Cardiac muscle cell (in vitro differentiated cells and primary cell): ENCODE measurements at regions not wholly inside any gene's neighbourhood (a gene's known extent, or its start where the extent isn't known, plus 50 kb on each side); places are given as distances from the start of the nearest gene placed in this dataset.

Source experiments
- DNase-seq, 2 donors: peaks; one replicate each; pipeline versions ENCODE4 v3.0.0 to v3.0.0-alpha.2; 2010 to 2017; ENCODE audit warnings: low read depth in 1 of 2, low spot score in 1 of 2
- H3K27ac ChIP-seq: fragments of 200-600 bp; sonication (generic); 2 replicates; pipeline ENCODE4 v1.5.1; 2016
- H3K27me3 ChIP-seq: fragments of 200-600 bp; sonication (generic); 2 replicates; pipeline ENCODE4 v1.6.0; 2016; ENCODE audit warnings: control low read depth
- H3K36me3 ChIP-seq: fragments of 200-600 bp; sonication (generic); 2 replicates; pipeline ENCODE4 v1.5.1; 2016; ENCODE audit warnings: control low read depth
- H3K4me1 ChIP-seq: fragments of 200-600 bp; sonication (generic); 2 replicates; pipeline ENCODE4 v1.8.1; 2017; ENCODE audit warnings: low read depth, mild to moderate bottlenecking, mixed run types
- H3K4me3 ChIP-seq: fragments of 200-600 bp; sonication (generic); 2 replicates; pipeline ENCODE4 v1.5.1; 2016; ENCODE audit warnings: mild to moderate bottlenecking
- H3K9me3 ChIP-seq: fragments of 200-600 bp; sonication (generic); 2 replicates; pipeline ENCODE4 v1.5.1; 2017; ENCODE audit warnings: low read depth, mild to moderate bottlenecking, control low read depth
- CTCF ChIP-seq: IDR thresholded peaks from 2 replicates; pipeline ENCODE4 v1.5.1; 2012; ENCODE audit warnings: low read depth, mild to moderate bottlenecking, low read length

- Histone ChIP-seq H3K4me3 (no peak overlapping the region), H3K36me3 (no peaks in the 10 kb centered on the region), H3K4me1 (no peaks in the 10 kb centered on the region), H3K9me3 (no peaks in the 10 kb centered on the region), H3K27ac (no peak overlapping the region), H3K27me3 (no peaks in the 10 kb centered on the region)
- no peak for TF ChIP-seq CTCF
- no peak for DNase-seq
Observed at GRCh38 chr18:78571831-78572347, 407.7 kb upstream of the SALL3 start.

- TF ChIP-seq CTCF: no peak
Observed at GRCh38 chr18:78573773-78574172, 405.8 kb upstream of the SALL3 start.

GRCh38 chr18:78576967-78577366 is 402.7 kb upstream of the SALL3 start:
- no peak for DNase-seq
- no peaks in the 10 kb centered on the region for H3K27me3 ChIP-seq

More at GRCh38 chr18:78573773-78574172, 405.8 kb upstream of the SALL3 start:
- H3K4me1 ChIP-seq: no peaks in the 10 kb centered on the region
- H3K36me3 ChIP-seq: no peaks in the 10 kb centered on the region
- no peak overlapping the region for H3K4me3 ChIP-seq
- no peaks in the 10 kb centered on the region for H3K27me3 ChIP-seq
- DNase-seq: no peak
- H3K27ac ChIP-seq: no peak overlapping the region
- no peaks in the 10 kb centered on the region for H3K9me3 ChIP-seq

GRCh38 chr18:78579449-78579848 is 400.2 kb upstream of the SALL3 start:
- H3K4me1 ChIP-seq: no peaks in the 10 kb centered on the region
- no peak for TF ChIP-seq CTCF
- DNase-seq: no peak
- no peak overlapping the region for H3K4me3 ChIP-seq
- no peaks in the 10 kb centered on the region for H3K36me3 ChIP-seq
- H3K27me3 ChIP-seq: no peaks in the 10 kb centered on the region
- H3K9me3 ChIP-seq: no peaks in the 10 kb centered on the region
- no peak overlapping the region for H3K27ac ChIP-seq

More at GRCh38 chr18:78576967-78577366, 402.7 kb upstream of the SALL3 start:
- no peak overlapping the region for H3K4me3 ChIP-seq
- no peak for TF ChIP-seq CTCF
- no peaks in the 10 kb centered on the region for H3K4me1 ChIP-seq
- H3K36me3 ChIP-seq: no peaks in the 10 kb centered on the region
- no peak overlapping the region for H3K27ac ChIP-seq
- H3K9me3 ChIP-seq: no peaks in the 10 kb centered on the region

- Histone ChIP-seq H3K4me1 (no peaks in the 10 kb centered on the region), H3K36me3 (no peaks in the 10 kb centered on the region), H3K27ac (no peak overlapping the region), H3K4me3 (no peak overlapping the region), H3K27me3 (no peaks in the 10 kb centered on the region), H3K9me3 (no peaks in the 10 kb centered on the region)
- TF ChIP-seq CTCF: no peak
- no peak for DNase-seq
Observed at GRCh38 chr18:78579854-78580577, 399.6 kb upstream of the SALL3 start.
